ENCODE measurements at regions not wholly inside any gene's neighbourhood (a gene's known extent, or its start where the extent isn't known, plus 50 kb on each side); places are given as distances from the start of the nearest gene placed in this dataset.

DNA sequence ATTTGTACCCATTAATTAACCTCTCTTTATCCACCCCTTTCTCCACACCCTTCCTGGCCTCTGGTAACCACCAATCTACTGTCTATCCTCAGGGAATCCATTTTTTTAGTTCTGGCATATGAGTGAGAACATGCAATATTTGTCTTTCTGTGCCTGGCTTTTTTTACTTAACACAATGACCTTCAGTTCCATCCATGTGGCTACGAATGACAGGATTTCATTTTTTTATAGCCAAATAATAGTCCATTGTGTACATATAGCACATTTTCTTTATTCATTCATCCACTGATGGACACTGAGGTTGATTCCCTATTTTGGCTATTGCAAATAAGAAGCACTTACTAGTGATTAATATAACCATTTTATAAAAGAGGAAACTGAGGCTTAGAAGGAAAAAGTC is 109.9 kb upstream of the NANOGP8 start:
- no peak for TF ChIP-seq EZH2 (IDR thresholded peaks at IDR 0.05)
- no peak for TF ChIP-seq POLR2AphosphoS5 (IDR thresholded peaks at IDR 0.05; ENCODE audit: borderline replicate concordance, low read depth, low read length)

Measured in SK-N-MC (cell line).